ENCODE measurements at regions not wholly inside any gene's neighbourhood (a gene's known extent, or its start where the extent isn't known, plus 50 kb on each side); places are given as distances from the start of the nearest gene placed in this dataset.

GRCh38 chr2:37507703-37508102, 163.3 kb downstream of the QPCT start:
- no peak for TF ChIP-seq CTCF (IDR thresholded peaks at IDR 0.05; ENCODE audit: low read depth, low read length)
- DNase-seq (ENCODE audit: extremely low read depth, low read depth): no peak

- TF ChIP-seq CTCF (IDR thresholded peaks at IDR 0.05; ENCODE audit: low read depth, low read length): no peak
- no peak for DNase-seq (ENCODE audit: extremely low read depth, low read depth)
Measured at GRCh38 chr2:37512971-37513370, 158.5 kb downstream of the CDC42EP3 start.

- TF ChIP-seq CTCF (IDR thresholded peaks at IDR 0.05; ENCODE audit: low read depth, low read length): no peak
- peak; percentile 78 for DNase-seq (ENCODE audit: extremely low read depth, low read depth)
Measured at GRCh38 chr2:37523814-37524362, 147.6 kb downstream of the CDC42EP3 start.

GRCh38 chr2:37526323-37526722, 145.1 kb downstream of the CDC42EP3 start:
- no peak for DNase-seq (ENCODE audit: extremely low read depth, low read depth)
- TF ChIP-seq CTCF (IDR thresholded peaks at IDR 0.05; ENCODE audit: low read depth, low read length): no peak

GRCh38 chr2:37526856-37527255, 144.6 kb downstream of the CDC42EP3 start:
- no peak for DNase-seq (ENCODE audit: extremely low read depth, low read depth)
- no peak for TF ChIP-seq CTCF (IDR thresholded peaks at IDR 0.05; ENCODE audit: low read depth, low read length)

- no peak for TF ChIP-seq CTCF (IDR thresholded peaks at IDR 0.05; ENCODE audit: low read depth, low read length)
- DNase-seq (ENCODE audit: extremely low read depth, low read depth): no peak
Measured at GRCh38 chr2:37527361-37527760, 144.1 kb downstream of the CDC42EP3 start.

- no peak for TF ChIP-seq CTCF (IDR thresholded peaks at IDR 0.05; ENCODE audit: low read depth, low read length)
- DNase-seq (ENCODE audit: extremely low read depth, low read depth): peak; percentile 37
Measured at GRCh38 chr2:37529830-37530415, 141.5 kb downstream of the CDC42EP3 start.

All from AG09319 (cell line).